Trophoblast cell (in vitro differentiated cells and primary cell): ENCODE measurements at regions not wholly inside any gene's neighbourhood (a gene's known extent, or its start where the extent isn't known, plus 50 kb on each side); places are given as distances from the start of the nearest gene placed in this dataset.
A peak's percentile ranks its signal among the peaks of the same experiment; 100 is the strongest.

Experiments
- DNase-seq, 2 donors: peaks; one replicate each; pipeline ENCODE4 v3.0.0-alpha.2; 2016
- H2AFZ ChIP-seq: 2 replicates; pipeline ENCODE4 v1.6.1; 2013; ENCODE audit warnings: low read length, moderate library complexity, mild to moderate bottlenecking; ENCODE audit not compliant: insufficient read depth, poor library complexity
- H2AK5ac ChIP-seq: 2 replicates; pipeline ENCODE4 v1.6.1; 2013; ENCODE audit warnings: mild to moderate bottlenecking, low read length
- H2BK120ac ChIP-seq: 2 replicates; pipeline ENCODE4 v1.6.1; 2013; ENCODE audit warnings: low read length, mild to moderate bottlenecking, moderate library complexity; ENCODE audit not compliant: insufficient read depth, poor library complexity
- H2BK12ac ChIP-seq: 2 replicates; pipeline ENCODE4 v1.6.1; 2013; ENCODE audit warnings: mild to moderate bottlenecking, low read length, moderate library complexity
- H2BK5ac ChIP-seq: 2 replicates; pipeline ENCODE4 v1.6.1; 2013; ENCODE audit warnings: low read length, low read depth, moderate library complexity, mild to moderate bottlenecking; ENCODE audit not compliant: poor library complexity
- H3K14ac ChIP-seq: 2 replicates; pipeline ENCODE4 v1.6.1; 2013; ENCODE audit warnings: mild to moderate bottlenecking, low read length
- H3K18ac ChIP-seq: 2 replicates; pipeline ENCODE4 v1.6.1; 2013; ENCODE audit warnings: mild to moderate bottlenecking, low read length
- H3K23ac ChIP-seq: 2 replicates; pipeline ENCODE4 v1.6.1; 2013; ENCODE audit warnings: low read length
- H3K27ac ChIP-seq: 2 replicates; pipeline ENCODE4 v1.5.1; 2013; ENCODE audit warnings: low read depth, mild to moderate bottlenecking, inconsistent platforms, low read length, moderate library complexity
- H3K27me3 ChIP-seq: 2 replicates; pipeline ENCODE4 v1.6.1; 2013; ENCODE audit warnings: inconsistent platforms, mild to moderate bottlenecking, low read length, moderate library complexity; ENCODE audit not compliant: insufficient read depth
- H3K36me3 ChIP-seq, 2 experiments: 1 replicate in 1 of 2; 2 replicates in 1 of 2; pipeline ENCODE4 v1.6.1; 2013; ENCODE audit warnings: low read length in 2 of 2, mild to moderate bottlenecking in 2 of 2, moderate library complexity in 1 of 2; ENCODE audit not compliant: insufficient read depth in 2 of 2, control insufficient read depth in 1 of 2
- H3K4ac ChIP-seq: 2 replicates; pipeline ENCODE4 v1.6.1; 2013; ENCODE audit warnings: low read depth, mild to moderate bottlenecking, low read length, moderate library complexity
- H3K4me1 ChIP-seq, 2 experiments: 1 replicate in 1 of 2; 2 replicates in 1 of 2; pipeline ENCODE4 v1.6.1; 2013; ENCODE audit warnings: low read length in 2 of 2, mild to moderate bottlenecking in 2 of 2, moderate library complexity in 1 of 2; ENCODE audit not compliant: insufficient read depth in 2 of 2, control insufficient read depth in 1 of 2
- H3K4me2 ChIP-seq: 2 replicates; pipeline ENCODE4 v1.6.1; 2013; ENCODE audit warnings: inconsistent platforms, mild to moderate bottlenecking, low read length, moderate library complexity
- H3K4me3 ChIP-seq: 2 replicates; pipeline ENCODE4 v1.5.1; 2013; ENCODE audit warnings: mild to moderate bottlenecking, low read depth, low read length, inconsistent platforms
- H3K79me1 ChIP-seq: one replicate; pipeline ENCODE4 v1.6.1; 2013; ENCODE audit warnings: low read length
- H3K79me2 ChIP-seq: 2 replicates; pipeline ENCODE4 v1.6.1; 2013; ENCODE audit warnings: low read length, mild to moderate bottlenecking; ENCODE audit not compliant: control insufficient read depth, insufficient read depth, poor library complexity
- H3K9ac ChIP-seq: 2 replicates; pipeline ENCODE4 v1.6.1; 2013; ENCODE audit warnings: mild to moderate bottlenecking, low read length
- H3K9me3 ChIP-seq: 2 replicates; pipeline ENCODE4 v1.6.1; 2013; ENCODE audit warnings: low read depth, mild to moderate bottlenecking, control low read depth, inconsistent platforms, low read length; ENCODE audit not compliant: insufficient read depth
- H4K12ac ChIP-seq: 2 replicates; pipeline ENCODE4 v1.6.1; 2013; ENCODE audit warnings: low read depth, mild to moderate bottlenecking, low read length, moderate library complexity
- H4K8ac ChIP-seq: 2 replicates; pipeline ENCODE4 v1.6.1; 2013; ENCODE audit warnings: low read depth, mild to moderate bottlenecking, low read length, moderate library complexity
- H4K91ac ChIP-seq: one replicate; pipeline ENCODE4 v1.6.1; 2013; ENCODE audit warnings: low read depth, mild to moderate bottlenecking, low read length, moderate library complexity
- WGBS: extraction: QIAGEN DNeasy Blood & Tissue Kit; methylation state at CpG from one replicate; pipeline ENCODE4 v1.1.7; 2013; ENCODE audit warnings: missing lambda C conversion rate; ENCODE audit not compliant: insufficient read length, insufficient coverage; ENCODE audit errors: extremely low coverage; 5-methylcytosine and 5-hydroxymethylcytosine counted together

DNA sequence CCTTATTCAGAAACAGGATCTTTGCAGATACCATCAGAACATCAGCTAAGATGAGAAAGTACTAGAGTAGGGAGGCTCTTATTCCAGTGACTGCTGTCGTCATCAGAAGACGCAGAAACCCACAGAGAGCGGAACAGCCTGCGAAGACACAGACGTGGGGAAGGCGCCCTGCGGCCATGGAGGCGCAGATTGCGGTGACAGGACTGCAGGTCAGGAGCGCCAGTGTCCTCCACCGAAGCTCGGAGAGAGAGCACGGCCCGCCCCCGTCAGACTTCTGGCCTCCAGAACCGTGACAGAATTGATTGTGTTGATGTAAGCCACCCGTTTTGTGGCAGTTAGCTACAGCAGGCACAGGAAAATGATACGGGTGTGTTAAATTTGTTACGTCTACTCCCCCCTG is 275.5 kb downstream of the EFNB2 start:
- Histone ChIP-seq H3K4me1 (no peaks in the 10 kb centered on the region), H3K14ac (no peak overlapping the region), H2AK5ac (no peak overlapping the region), H3K23ac (no peak overlapping the region), H3K9me3 (peaks cover 11% of the 10 kb centered on the region), H3K4ac (no peak overlapping the region), H2BK120ac (no peak overlapping the region), H3K79me1 (no peaks in the 10 kb centered on the region), H4K91ac (no peak overlapping the region), H2BK12ac (no peak overlapping the region), H4K8ac (no peak overlapping the region), H3K18ac (no peak overlapping the region), H3K27me3 (no peaks in the 10 kb centered on the region), H3K27ac (no peak overlapping the region), H3K36me3 (peaks cover 3 to 5% of the 10 kb centered on the region in 2 experiments), H3K79me2 (no peaks in the 10 kb centered on the region), H3K4me3 (no peak overlapping the region), H4K12ac (no peak overlapping the region), H3K9ac (no peak overlapping the region), H2BK5ac (no peak overlapping the region), H2AFZ (no peak overlapping the region), H3K4me2 (no peak overlapping the region)
- peak in 1 of 2 donors; percentile 40 for DNase-seq
- no CpG with 5 or more reads among the region's 19 CpGs for WGBS

DNA sequence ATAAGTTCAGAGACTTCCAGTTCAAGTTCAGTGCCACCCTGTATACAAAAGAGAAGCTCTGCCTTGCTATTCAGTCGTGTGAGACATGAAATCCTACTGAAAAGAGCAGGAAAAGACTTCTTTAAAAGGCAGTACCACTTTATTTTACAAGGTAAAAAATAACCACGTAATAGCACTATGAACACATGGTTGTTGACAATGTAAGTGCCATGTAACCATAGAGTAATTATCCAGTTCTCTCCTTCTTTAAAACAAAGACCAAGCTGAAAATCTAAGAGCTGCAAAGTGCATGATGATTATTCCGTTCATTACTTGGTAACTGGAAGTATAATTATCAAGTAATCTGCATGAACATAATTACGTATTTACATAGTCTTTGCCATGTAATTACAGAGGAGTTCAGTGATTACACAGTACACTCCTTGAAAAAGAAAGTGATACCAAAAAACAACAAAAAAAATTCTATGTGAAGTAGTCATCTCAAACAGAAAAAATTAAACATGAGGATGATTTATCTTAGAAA is 288.7 kb downstream of the EFNB2 start:
- no peak overlapping the region for H3K23ac ChIP-seq
- H3K4me2 ChIP-seq = no peak overlapping the region
- no peak overlapping the region for H3K18ac ChIP-seq
- no peak overlapping the region for H4K12ac ChIP-seq
- H4K91ac ChIP-seq = no peak overlapping the region
- no peaks in the 10 kb centered on the region for H3K79me2 ChIP-seq
- H3K4ac ChIP-seq = no peak overlapping the region
- H3K14ac ChIP-seq = no peak overlapping the region
- H2BK12ac ChIP-seq = no peak overlapping the region
- no peak overlapping the region for H3K27ac ChIP-seq
- H2AFZ ChIP-seq = no peak overlapping the region
- no peak overlapping the region for H2BK120ac ChIP-seq
- H2BK5ac ChIP-seq = no peak overlapping the region
- H3K79me1 ChIP-seq = no peaks in the 10 kb centered on the region
- H3K4me3 ChIP-seq = no peak overlapping the region
- no peak overlapping the region for H2AK5ac ChIP-seq
- H3K9me3 ChIP-seq = no peaks in the 10 kb centered on the region
- no peaks in the 10 kb centered on the region for H3K27me3 ChIP-seq
- WGBS = no CpG with 5 or more reads among the region's 4 CpGs
- DNase-seq = no peak
- no peak overlapping the region for H3K9ac ChIP-seq
- no peaks in the 10 kb centered on the region for H3K36me3 ChIP-seq
- H4K8ac ChIP-seq = no peak overlapping the region
- H3K4me1 ChIP-seq = peaks cover 0 to 2% of the 10 kb centered on the region in 2 experiments

DNA sequence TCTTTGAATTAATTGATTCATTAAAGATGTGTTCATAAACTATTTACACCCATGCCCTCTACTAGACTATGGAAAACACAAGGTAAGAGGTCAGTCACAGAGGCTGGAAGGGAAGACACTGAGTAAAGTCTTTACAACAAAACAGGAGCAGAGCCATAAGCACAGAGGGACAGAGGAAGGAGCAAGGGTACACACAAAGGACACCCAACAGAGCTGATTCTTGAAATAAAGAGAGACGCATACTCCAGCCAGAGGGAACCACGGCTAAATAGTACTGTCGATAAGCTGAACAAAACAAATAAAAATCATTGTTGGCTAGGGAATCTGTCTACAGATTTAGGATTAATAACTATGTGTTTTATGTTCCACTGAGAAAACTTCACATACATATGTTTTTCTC is 289.2 kb downstream of the EFNB2 start:
- no peak overlapping the region for H4K12ac ChIP-seq
- no peaks in the 10 kb centered on the region for H3K79me1 ChIP-seq
- peaks cover 0 to 2% of the 10 kb centered on the region in 2 experiments for H3K4me1 ChIP-seq
- no peaks in the 10 kb centered on the region for H3K79me2 ChIP-seq
- no peaks in the 10 kb centered on the region for H3K36me3 ChIP-seq
- H2BK5ac ChIP-seq = no peak overlapping the region
- no peak overlapping the region for H2AFZ ChIP-seq
- no peak overlapping the region for H3K4ac ChIP-seq
- no peaks in the 10 kb centered on the region for H3K9me3 ChIP-seq
- no peak overlapping the region for H3K23ac ChIP-seq
- no peak overlapping the region for H3K9ac ChIP-seq
- no peak overlapping the region for H3K4me3 ChIP-seq
- no peak overlapping the region for H2BK12ac ChIP-seq
- H3K14ac ChIP-seq = no peak overlapping the region
- H3K18ac ChIP-seq = no peak overlapping the region
- no peak overlapping the region for H2BK120ac ChIP-seq
- H2AK5ac ChIP-seq = no peak overlapping the region
- no peak overlapping the region for H4K8ac ChIP-seq
- H3K27me3 ChIP-seq = no peaks in the 10 kb centered on the region
- no peak overlapping the region for H3K4me2 ChIP-seq
- H3K27ac ChIP-seq = no peak overlapping the region
- H4K91ac ChIP-seq = no peak overlapping the region
- DNase-seq = no peak
- WGBS = no CpG with 5 or more reads among the region's 3 CpGs

DNA sequence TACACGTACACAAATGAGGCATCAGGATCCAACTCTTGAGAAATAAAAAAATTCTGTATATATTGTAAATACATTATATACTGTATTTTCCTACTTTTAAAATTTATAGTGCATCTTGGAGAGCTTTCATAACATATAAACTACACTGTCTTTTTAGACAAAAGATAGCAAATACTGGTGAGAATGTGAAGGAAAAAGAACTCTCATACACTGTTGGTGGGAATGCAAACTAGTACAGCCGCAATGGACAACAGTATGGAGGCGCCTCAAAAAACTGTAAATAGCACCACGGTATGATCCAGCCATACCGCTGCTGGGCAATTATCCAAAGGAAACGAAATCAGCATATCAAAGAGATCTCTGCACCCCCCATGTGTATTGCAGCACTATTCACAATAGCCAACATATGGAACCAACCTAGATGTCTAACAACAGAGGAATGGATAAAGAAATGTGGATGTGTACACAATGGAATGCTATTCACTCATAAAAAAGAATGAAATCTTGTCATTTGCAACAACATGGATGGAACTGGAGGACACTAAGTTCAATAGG is 292.4 kb downstream of the EFNB2 start:
- Histone ChIP-seq H4K91ac (no peak overlapping the region), H3K4me1 (peaks cover 0 to 5% of the 10 kb centered on the region in 2 experiments), H3K14ac (no peak overlapping the region), H2BK12ac (no peak overlapping the region), H2AFZ (no peak overlapping the region), H3K4me2 (peak overlapping the region; percentile 12), H4K12ac (no peak overlapping the region), H3K4ac (no peak overlapping the region), H3K9ac (no peak overlapping the region), H2AK5ac (no peak overlapping the region), H2BK120ac (no peak overlapping the region), H4K8ac (no peak overlapping the region), H3K9me3 (no peaks in the 10 kb centered on the region), H3K79me1 (peaks cover 2% of the 10 kb centered on the region), H3K27me3 (no peaks in the 10 kb centered on the region), H3K23ac (no peak overlapping the region), H3K18ac (no peak overlapping the region), H3K27ac (peak overlapping the region; percentile 53), H2BK5ac (no peak overlapping the region), H3K4me3 (no peak overlapping the region), H3K79me2 (no peaks in the 10 kb centered on the region), H3K36me3 (no peaks in the 10 kb centered on the region)
- peak in 1 of 2 donors; percentile 4 for DNase-seq
- WGBS = no CpG with 5 or more reads among the region's 6 CpGs
